ENCODE measurements at regions not wholly inside any gene's neighbourhood (a gene's known extent, or its start where the extent isn't known, plus 50 kb on each side); places are given as distances from the start of the nearest gene placed in this dataset.
"Not testable (repeated sequence)": the region's sequence is repeated elsewhere in the genome, so short reads cannot be mapped to it uniquely, and the experiment has no call there.

DNA sequence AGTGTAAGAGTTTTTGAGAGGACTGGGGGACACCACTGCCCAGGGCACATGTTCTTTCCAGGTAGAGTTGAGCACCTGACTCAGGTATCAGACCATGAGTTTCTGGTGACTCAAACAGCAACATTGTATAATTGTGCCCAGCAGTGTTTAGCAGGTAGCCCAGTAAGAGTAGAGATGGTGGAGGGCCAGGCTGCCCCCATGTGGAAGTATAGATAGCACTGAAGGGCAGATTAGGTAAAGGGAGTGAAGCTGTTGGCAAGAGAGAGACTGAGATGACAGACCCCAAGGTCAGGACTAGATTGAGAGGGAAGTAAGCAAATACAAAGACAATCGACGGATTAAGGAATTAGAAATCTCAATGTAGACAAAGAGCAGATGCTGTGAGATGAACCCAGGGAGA is 74.6 kb downstream of the TRIM42 start:
- no peak for DNase-seq

DNA sequence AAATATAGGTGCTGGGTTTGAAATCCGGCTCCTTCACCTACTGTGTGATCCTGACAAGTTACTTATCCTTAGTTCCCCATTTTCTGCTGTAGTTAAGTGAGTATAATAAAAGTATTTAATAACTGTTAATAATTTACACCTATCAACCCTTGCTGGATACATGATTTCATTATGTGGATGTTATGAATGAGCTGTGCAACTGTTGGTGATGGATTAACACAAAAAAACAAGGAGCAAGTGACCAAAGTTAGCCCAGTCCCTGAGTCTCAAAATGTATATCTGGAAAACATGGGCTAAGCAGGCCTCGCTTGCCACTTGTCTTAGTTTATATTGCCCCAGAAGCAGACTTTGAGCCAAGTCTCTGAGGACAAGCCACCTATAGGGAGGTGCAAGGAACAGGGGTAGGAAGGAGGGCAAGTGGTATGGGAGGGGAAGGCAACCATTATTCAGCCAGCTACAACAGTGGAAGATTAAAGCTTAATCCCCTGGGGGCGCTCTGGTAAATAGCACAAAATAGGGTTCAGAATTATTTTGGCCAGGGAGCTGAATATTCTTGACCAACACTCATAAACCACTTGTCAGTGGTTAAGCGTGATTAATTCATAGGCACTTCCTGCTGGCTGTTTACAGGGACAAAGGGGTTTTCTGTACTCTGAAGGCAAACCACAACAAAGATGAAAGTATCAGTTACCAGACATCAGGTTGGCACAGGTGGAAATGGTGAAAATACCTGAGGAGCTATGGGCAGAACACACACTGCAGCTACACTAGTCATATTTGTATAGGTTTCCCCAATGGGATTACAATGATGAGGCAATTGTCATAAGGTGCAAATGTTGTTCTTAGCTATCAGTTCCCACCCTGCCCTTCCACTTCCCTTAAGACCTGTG is 76.2 kb downstream of the TRIM42 start:
- no peak for DNase-seq

DNA sequence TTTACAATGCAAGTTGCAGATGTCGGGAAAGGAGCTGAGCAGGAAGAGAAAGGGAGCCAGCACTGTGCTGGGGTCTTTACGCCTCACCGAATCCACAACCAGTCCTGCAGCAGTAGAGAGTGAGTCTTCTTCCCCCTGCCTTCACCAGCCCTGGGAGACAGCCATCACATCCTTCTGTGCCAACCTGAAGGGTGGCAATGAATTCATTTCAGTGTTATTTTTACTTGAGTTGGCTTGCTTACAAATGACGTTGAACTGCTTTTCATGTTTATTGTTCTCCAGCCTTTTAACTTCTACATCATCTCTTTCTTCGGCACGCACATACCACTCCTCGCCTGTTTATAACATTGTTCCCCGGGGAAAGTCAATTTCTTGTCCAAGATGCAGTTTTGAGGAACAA is 77.1 kb downstream of the TRIM42 start:
- DNase-seq: no peak

DNA sequence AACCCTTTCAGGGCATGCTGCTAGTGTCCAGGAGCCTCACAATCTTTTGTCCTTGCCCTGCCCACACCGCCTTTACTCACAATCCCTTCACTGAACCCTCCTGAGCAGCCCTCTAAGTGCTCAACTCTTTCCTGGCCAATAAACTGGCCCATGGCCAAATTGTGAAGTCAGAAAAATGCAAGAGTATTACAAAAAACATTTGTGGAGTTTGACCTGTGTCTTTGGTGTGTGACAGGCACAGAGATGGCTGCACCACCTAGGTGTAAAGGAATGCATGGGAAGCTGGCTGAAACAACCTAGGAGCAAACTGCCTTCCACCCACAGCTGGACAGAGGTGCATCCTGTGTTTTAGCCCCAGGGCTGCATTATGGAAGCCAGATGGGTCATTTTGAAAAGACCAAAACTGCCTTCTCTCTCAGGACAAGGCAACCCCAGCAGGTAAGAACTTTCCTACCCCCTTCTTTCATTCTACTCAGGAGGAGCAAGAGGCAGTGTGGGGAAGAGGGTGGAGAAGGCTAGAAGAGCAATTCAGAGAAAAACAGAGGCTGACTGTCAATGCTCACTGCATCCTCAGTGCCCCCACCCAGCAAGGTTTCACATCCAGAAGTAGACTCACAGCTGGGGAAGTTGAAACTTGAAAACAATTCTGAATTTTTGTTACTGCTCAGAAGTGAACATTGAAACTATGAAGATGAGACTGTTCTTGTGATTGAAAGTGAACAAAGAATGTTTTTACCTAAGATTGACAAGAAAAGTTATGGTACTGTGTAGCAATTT is 78.6 kb downstream of the TRIM42 start:
- no peak for DNase-seq

DNA sequence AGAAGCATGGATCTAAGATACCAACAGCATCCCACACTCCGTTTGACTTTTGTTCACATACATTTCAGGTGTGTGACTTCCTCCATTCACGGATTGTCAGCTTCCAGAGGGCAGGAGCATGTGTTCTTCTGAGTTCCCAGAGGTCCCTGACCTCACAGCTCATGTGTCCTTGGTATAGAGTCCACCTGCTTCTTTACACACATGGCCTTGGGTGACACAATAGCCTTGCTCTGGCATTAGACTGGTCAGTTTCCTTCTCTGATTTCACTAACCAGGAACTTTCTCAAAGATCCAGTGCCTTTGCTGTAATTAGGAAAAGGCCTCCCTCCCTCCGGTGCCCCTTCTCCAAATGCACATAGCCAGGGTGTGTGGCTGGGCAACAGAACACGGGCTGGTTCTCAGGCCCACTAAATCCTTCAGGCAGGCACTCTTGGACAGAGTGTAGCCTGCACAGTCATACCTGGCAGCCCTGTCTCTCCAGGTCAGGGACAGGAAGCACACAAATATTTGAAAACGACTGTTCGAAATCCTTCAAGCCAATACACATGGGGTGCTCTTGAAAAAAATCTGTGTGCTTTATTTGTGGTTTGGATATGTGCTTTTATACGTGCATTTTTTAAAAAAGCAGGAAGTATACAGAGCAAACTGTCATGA is 81.1 kb downstream of the TRIM42 start:
- no peak for DNase-seq

DNA sequence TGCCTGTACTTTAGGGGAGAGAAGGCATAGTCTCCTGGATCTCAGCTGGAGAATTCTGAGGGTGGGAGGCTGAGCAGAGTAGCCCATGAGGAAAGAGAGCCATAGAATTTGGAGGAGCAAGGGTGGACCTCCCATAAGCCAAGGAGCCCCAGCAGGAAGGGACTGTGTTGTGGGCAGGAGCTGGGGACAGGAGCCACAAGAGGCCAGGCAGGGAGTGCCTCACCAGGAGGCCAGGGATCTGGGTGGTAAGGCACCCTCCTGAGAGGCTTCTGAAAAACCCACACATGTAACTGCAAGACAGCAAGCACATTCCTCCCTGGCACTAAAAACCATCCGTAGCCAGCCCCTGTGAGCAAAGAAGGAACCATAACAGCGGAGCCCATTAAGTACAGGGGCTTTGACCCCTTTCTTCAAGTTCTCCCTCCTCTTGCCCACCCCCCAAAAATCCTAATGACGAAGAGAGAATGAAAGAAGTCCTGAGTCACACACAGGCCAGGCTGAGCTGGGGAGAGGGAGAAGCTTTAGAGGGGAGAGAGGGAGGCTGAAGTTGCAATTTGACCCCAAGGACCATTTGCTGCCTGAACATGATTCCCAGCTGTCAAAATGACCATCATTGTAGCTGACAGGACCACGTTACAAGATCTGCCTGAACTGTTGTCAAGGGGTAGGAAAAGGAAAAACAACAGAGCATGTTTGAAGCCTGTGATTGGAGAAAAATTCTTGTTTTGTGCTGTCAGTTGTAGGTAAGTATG is 82.6 kb downstream of the TRIM42 start:
- no peak for DNase-seq

DNA sequence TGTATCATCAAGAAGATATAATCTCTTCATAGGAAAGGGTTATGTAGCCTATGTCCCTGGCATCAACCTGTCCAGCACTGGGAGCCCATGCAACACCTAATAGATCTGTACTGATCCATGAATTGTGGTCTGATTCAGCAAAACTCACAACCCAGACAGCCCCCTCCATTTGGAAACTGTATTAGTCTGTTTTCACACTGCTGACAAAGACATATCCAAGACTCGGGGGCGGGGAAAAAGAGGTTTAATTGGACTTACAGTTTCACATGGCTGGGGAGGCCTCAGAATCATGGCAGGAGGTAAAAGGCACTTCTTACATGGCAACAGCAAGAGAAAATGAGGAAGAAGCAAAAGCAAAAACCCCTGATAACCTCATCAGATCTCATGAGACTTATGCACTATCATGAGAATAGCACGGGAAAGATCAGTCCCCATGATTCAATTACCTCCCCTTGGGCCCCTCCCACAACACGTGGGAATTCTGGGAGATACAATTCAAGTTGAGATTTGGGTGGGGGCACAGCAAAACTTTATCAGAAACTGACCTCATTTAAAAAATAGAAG is 83.3 kb downstream of the TRIM42 start:
- no peak for DNase-seq

DNA sequence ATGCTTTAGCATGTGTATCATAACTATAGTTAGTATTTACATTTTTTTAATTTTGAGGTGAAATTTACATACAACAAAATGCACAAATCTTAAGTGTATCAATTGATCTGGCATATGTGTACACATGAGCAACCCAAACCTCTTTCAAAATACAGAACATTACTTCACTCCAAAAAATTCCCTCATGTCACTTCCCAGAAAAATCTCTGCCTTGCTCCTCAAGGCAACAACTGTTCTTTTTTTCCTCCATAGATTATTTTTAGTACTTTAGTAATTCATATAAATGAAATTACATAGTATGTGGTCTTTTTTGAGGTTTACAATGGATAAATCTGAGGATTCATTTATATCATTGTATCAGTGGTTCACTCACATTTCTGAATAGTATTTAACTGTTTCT is 84.9 kb downstream of the TRIM42 start:
- no peak for DNase-seq

DNA sequence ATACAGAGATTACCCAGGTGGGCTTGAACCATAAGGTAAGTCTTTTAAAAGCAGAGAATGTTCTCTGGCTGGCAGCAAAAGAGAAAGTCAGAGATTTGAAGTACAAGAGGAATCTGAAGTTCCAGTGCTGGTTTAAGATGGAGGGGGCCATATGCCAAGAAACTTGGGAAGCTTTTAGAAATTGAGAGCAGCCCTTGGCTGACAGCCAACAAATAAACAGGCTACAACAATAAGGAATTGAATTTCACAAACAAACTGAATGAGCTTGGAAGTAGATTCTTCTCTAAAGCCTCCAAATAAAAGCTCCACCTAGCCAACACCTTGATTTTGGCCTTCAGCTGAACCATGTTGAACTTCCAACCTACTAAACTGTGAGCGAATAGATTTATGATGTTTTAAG is 85.7 kb downstream of the TRIM42 start:
- DNase-seq: no peak

DNA sequence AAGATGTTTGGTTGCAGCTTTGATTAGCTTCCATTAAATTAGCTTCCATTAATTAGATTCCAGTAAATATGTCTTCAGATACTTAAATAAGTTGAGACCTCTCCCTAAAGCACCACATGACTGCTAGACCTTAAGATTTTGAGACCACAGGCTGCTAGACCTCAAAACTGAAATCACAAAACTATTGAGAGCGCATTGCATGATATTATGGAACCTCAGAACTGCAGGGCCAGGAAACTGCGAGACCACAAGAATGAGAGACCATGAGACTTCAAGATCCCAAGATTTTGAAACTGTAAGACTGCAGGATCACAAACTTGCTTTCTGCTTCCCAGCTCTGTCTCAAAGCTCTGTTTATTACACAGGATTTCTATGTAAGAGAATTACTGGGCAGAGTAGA is 87.4 kb downstream of the TRIM42 start:
- no peak for DNase-seq

DNA sequence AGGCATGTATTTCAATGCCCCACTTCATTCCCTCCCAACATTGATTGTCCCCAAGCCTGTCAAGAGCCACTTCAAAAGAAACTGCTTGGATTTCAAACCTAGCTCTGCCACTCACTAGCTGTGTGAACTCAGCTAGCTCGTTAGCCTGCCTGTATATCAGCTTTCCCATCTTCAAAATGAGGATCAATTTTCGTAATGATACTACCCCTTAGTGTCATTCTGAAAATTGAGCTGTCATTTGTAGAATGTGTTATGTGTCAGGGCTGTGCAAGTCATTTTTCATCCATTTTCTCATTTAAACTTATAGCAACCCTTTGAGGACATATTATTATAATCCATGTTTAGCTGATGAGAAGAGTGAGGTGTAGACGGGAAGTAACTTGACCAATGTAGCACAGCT is 88.6 kb downstream of the TRIM42 start:
- DNase-seq: no peak

DNA sequence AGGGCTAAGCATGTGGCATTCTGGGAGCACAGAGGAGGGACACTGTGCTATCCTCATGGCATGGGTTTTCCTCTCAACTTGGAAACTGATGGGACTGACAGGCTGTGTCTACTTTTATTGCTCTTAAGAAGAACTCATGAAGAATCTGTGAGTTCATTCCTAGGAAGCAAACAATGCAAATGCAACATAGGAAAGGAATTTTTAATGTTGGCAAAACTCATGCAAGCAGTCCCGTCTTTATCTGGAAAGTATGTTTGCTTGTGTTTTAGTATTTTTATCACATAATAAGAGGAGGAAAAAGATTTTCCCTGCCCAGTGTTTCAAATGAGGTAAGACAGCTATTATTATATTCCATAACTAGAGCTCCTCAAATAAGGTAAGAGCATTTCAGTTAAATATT is 89.7 kb downstream of the TRIM42 start:
- no peak for DNase-seq

DNA sequence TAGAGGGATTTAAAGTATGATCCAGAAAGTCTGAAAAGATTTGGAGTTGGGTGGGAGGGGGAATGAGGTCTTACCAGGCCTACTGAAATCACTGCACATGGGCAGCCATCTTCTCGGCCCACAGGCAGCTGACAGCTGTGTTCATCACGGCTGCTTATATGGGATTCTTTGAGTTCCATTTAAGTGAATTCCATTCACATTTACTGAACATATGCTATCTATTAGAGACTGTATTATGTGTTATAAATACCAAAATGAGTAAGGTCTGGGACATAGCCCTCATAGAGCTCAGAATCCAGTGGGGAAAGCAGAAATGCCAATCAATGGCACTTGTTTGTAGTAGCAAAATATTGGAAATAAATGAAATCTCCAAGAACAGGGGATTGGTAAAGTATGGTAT is 91.1 kb downstream of the TRIM42 start:
- DNase-seq: no peak

DNA sequence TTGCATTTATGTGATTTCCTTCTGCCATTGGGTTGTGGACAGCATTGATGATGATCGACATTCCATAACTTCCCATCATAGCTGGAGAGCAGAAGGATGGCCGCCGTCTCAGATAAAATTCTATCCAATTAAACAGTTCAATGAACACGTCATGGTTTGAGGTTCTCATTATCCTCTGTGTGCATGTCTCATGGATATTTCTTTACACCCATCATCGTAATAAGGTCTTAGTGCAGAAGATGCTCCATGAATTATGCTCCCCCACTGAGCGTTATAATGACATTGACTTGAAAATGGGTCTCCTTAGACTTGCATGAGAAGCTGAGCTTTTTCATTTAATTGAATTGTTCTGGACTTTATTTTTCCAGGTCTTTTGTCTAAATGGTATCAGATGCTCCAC is 92.1 kb downstream of the TRIM42 start:
- DNase-seq: no peak

DNA sequence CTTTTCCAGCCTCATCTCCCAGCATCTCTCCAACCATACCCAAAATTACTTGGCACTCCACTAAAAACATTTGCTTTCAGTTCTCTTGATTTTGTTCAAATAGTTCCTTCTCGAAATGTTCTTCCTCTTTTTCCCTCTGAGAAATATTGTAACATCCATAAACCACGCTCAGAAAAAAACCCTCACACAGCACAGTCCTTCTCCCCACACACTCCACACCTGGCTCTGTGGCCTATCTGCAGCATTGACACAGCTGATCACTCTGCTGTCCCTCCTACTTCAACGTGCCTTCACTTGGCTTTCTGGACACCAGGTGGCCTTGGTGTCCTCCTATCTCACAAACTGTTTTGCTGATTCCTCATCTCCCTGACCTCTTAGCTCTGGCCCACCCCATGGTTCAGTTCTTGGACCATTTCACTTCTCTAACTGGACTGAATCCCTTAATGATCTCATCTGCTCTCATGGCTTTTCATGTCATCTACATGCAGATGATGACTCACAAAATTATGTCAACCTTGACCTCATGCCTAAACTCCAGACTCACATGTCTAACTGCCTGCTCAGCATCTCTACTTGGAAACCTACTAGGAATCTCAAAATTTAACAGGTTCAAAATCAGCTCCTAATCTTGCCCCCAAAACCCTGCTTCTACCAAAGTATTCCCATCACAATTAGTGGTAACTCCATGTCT is 93.3 kb downstream of the TRIM42 start:
- DNase-seq: no peak

DNA sequence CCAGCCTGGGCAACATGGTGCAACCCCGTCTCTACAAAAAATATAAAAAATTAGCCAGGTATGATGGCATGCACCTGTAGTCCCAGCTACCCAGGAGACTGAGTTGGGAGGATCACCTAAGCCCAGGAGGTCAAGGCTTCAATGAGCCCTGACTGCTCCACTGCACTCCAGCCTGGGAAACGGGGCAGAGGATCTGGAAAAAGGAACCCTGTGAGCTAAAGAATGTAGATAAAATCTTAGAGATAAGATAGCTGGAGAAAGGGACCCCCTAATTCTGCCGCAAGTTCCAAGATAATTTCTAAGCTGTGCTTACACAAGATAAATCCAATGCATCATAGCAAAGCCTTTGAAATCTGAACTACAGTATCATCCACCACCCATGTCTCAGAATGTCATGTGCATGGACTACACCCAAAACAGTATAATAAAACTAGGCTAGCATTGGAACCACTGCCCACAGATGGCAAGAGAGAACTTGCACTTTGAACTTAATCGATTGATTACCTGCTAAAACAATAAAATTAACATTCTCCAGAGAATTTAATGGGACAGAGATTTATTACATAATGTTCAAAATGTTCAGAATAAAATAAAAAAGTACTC is 99.9 kb downstream of the TRIM42 start:
- no peak for DNase-seq

DNA sequence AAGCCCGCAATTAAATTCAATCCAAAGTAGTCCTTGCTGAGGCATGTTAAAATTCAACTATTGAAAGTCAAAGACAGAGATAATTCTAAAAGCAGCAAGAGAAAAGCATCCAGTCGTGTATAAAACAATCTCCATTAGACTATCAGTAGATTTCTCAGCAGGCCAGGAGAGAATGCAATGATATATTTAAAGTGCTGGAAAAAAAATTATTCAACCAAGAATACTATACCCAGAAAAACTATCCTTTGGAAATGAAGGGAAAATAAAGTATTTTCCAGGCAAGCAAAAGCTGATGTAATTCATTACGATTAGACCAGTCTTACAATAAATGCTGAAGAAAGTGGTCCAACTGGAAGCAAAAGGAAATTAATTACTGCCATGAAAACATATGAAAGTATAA is 113.5 kb downstream of the TRIM42 start:
- DNase-seq: no peak

DNA sequence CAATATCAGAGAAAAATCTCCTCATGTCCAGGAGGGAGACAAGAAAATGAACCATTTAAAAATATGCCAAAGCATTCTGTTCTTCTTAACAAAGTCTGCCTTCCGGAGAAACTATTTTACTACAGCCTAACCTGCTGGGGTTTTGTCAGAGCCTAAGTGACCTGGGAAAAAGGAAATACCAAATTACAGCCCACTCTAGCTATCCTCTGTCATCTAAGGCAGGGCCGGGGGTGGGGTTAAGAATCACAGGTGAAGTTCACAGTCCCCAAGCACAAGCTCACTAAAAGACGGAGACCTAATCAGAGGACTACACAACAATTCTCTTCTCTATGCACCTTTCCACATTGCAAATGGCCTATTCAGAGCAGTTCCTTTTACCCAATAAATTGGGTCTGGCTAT is 116.6 kb downstream of the TRIM42 start:
- DNase-seq: no peak

DNA sequence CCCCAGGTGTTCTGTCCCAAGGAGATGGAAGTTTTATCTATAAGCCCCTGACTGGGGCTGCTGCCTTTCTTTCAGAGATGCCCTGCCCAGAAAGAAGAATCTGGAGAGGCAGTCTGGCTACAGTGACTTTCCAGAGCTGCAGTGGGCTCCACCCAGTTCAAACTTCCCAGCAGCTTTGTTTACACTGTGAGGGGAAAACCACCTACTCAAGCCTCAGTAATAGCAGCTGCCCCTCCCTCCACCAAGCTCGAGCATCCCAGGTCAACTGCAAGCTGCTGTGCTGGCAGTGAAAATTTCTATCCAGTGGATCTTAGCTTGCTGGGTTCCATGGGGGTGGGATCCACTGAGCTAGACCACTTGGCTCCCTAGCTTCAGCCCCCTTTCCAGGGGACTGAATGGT is 125.0 kb downstream of the TRIM42 start:
- not testable (repeated sequence) for DNase-seq

DNA sequence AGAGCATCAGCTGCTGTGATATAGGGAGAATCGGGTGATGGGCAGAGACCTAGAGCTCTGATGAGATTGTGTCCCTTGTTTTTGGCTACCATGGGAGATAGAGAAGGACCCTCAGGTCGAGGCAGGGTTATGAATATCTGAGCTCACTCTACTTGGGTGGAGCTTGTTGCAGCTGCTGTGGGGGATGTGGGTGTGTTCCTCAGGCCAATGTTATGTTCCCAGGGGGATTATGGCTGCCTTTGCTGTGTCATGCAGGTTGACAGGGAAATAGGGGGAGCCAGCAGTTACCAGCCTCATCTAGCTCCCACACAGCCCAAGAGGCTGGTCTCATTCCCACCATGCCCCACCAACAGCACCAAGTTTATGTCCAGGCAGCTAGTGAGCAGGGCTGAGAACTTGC is 131.5 kb downstream of the TRIM42 start:
- DNase-seq: no peak

DNA sequence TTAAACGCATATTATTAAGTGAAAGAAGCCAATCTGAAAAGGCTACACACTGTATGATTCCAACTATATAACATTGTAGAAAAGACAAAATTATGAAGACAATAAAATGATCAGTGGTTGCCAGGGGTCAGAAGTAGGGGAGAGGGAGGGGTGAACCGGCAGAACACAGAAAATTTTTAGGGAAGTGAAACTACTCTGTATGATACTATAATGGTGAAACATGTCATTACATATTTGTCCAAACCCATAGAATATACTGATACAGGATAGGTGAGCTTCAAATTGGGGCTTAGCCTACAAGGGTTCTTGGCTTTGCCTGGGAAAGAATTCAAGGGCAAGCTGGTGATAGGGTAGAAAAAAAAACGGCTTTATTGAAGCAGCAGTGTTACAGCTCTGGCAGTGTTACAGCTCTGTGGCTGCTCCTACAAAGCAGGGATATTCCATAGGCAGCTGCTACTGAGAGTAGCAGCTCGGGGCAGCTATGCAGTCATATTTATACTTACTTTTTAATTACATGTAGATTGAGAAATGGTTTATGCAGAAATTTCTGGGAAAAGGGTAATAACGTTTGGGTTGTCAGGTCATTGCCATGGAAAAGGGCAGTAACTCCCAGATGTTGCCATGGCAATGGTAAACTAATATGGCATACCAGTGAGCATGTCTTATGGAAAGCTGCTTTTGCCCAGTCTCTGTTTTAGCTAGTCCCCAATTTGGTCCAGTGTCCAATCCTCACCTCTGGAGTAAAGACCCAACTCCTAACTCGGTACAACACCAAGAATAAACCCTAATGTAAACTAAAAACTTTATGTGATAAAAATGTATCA is 125.1 kb upstream of the SLC25A36 start:
- DNase-seq: no peak
